ENCODE measurements at regions not wholly inside any gene's neighbourhood (a gene's known extent, or its start where the extent isn't known, plus 50 kb on each side); places are given as distances from the start of the nearest gene placed in this dataset.

DNA sequence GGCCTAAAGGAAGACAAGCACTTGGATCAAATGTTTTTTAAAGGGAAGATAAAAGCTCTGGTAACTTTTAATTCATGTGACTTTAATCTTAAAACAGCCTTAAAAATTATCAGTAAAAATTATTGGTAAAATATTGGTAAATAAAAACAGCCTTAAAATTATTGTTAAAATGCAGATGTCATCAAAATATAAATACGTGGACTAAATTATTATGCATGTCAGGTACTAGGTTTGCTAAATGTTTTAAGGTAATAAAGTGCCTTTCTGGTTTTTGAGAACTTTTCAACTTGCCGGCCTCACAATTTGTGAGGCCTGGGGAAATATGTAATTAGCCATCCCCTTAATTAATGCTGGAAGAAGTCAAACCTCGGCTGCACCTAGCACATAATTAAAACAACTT is 147.7 kb downstream of the PRR32 start:
- no peak for TF ChIP-seq POLR2A (IDR thresholded peaks at IDR 0.05)
- TF ChIP-seq, protein P1, sequence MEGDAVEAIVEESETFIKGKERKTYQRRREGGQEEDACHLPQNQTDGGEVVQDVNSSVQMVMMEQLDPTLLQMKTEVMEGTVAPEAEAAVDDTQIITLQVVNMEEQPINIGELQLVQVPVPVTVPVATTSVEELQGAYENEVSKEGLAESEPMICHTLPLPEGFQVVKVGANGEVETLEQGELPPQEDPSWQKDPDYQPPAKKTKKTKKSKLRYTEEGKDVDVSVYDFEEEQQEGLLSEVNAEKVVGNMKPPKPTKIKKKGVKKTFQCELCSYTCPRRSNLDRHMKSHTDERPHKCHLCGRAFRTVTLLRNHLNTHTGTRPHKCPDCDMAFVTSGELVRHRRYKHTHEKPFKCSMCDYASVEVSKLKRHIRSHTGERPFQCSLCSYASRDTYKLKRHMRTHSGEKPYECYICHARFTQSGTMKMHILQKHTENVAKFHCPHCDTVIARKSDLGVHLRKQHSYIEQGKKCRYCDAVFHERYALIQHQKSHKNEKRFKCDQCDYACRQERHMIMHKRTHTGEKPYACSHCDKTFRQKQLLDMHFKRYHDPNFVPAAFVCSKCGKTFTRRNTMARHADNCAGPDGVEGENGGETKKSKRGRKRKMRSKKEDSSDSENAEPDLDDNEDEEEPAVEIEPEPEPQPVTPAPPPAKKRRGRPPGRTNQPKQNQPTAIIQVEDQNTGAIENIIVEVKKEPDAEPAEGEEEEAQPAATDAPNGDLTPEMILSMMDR (IDR thresholded peaks at IDR 0.05): no peak
